Epithelial cell of esophagus (primary cell): ENCODE measurements at regions not wholly inside any gene's neighbourhood (a gene's known extent, or its start where the extent isn't known, plus 50 kb on each side); places are given as distances from the start of the nearest gene placed in this dataset.

ENCODE experiments used
- DNase-seq: peaks from one replicate; pipeline ENCODE4 v3.0.0; 2010; ENCODE audit warnings: low read depth
- H3K4me3 ChIP-seq: 2 replicates; pipeline ENCODE4 v1.5.1; 2011; ENCODE audit warnings: mild to moderate bottlenecking, low read length, control low read depth
- TF ChIP-seq, protein P1 (sequence below): IDR thresholded peaks from 2 replicates; pipeline ENCODE4 v1.5.1; 2011; ENCODE audit warnings: low read depth, mild to moderate bottlenecking, low read length, control low read depth, inconsistent platforms; ENCODE audit not compliant: insufficient read depth; ENCODE audit errors: missing control alignments

DNA sequence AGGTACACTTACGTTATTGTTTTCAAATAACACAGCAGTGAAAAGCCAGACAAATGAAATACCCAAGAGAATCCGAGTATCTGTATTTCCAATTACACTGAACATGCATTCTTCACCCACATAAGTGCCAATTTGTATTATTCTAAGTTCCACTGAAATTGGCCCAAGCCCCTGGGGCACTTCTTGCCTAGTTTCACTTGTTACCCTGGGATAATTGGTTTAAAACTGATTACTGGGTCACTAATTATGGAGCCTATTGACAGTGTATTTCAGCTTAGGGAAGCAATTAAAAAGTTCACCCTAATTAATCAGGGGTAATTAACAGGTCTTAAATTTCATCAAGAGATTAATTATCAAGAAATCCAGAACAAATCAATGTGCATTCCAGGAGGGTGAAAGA is 60.5 kb upstream of the HS3ST2 start:
- no peak overlapping the region for H3K4me3 ChIP-seq
- no peak for DNase-seq

DNA sequence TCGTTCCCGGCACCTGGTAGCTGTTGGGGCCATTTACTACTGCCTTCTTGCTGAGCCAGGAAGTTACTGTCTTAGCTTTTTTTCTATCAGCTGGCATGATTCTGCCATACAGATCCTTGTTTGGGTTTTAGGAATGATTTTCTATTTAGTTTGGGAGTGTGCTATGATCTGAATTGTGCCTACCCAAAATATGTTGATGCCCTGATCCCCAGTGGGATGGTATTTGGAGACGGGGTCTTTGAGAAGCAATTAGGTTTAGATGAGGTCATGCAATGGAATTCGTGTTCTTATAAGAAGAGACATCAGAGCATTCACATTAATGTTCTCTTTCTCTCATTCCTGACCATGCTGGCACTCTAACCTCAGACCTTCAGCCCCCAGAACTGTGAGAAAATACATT is 59.4 kb upstream of the HS3ST2 start:
- no peak overlapping the region for H3K4me3 ChIP-seq
- DNase-seq: no peak
- TF ChIP-seq, protein P1, sequence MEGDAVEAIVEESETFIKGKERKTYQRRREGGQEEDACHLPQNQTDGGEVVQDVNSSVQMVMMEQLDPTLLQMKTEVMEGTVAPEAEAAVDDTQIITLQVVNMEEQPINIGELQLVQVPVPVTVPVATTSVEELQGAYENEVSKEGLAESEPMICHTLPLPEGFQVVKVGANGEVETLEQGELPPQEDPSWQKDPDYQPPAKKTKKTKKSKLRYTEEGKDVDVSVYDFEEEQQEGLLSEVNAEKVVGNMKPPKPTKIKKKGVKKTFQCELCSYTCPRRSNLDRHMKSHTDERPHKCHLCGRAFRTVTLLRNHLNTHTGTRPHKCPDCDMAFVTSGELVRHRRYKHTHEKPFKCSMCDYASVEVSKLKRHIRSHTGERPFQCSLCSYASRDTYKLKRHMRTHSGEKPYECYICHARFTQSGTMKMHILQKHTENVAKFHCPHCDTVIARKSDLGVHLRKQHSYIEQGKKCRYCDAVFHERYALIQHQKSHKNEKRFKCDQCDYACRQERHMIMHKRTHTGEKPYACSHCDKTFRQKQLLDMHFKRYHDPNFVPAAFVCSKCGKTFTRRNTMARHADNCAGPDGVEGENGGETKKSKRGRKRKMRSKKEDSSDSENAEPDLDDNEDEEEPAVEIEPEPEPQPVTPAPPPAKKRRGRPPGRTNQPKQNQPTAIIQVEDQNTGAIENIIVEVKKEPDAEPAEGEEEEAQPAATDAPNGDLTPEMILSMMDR: no peak

More for the DNA sequence above, 60.5 kb upstream of the HS3ST2 start:
- TF ChIP-seq, protein P1: no peak

DNA sequence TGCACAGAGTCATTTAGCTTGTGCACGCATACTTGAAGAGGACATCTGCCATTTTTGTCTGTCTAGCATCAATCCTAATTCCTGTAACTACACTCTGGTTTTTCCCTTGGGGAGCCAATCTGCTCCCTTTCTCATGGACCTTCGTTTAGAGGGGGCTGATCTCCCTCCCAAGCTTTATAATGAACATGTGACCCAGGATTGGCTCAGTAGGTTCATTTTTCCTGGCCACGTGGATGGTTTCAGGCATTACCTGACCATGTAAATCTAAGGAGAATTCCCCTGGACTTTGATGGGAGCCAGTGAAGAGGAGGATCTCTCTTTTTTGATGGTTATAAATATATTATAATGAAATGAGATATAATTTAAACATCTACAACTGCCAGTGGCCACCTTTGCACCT is 56.8 kb upstream of the HS3ST2 start:
- H3K4me3 ChIP-seq: no peak overlapping the region
- no peak for DNase-seq
- TF ChIP-seq, protein P1: no peak

DNA sequence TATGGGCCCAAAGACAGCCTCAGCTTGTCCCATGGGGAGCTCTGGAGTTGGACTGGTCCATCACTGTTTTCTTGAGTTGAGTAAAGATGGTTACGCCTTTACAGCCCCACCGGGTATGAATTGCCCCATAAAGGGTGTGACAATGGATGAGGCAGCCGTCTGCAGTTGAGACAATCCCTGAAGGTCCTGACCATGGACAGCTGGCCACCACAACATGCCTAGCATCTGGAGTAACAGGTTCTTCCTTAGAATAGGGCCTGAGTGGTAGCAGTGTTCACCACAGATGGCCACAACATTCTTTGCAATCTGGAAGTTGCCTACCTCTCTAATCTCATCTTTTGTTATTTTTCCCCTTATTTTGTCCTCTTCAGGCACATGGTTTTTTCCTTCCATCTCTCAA is 51.5 kb upstream of the HS3ST2 start:
- no peak for DNase-seq
- TF ChIP-seq, protein P1: no peak
- H3K4me3 ChIP-seq: no peak overlapping the region

DNA sequence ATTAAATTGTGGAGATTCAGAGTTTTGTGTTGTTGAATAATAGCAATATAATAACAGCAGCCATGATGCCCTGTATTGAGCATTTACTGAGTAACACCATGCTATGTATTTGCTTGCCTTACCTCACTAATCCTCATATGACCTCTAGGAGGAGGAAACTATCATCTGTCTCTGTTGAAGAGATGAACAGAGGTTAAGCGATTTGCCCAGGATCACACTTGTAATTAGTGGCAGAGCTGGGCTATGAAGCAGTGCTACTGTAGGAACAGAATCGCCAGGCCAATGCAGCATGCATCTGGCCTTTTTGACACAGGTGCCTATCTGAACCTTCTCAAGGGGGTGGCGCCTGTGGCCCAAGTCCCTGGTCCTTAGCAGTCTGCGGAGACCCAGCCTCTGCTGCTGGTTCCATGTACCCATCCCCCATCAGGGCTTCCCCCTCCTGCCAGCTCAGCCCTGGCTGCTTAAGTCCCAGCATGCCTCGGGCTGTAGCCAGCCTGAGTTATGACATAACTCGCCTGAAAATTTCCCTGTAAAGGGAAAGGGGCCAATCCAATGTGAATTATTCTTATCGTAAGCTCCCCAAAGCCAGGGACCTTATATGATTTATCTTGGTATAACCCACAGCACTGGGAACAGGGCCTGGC is 50.4 kb upstream of the HS3ST2 start:
- TF ChIP-seq, protein P1: no peak
- peak; percentile 24 for DNase-seq
- no peak overlapping the region for H3K4me3 ChIP-seq
